GM04504 (cell line): ENCODE measurements at regions not wholly inside any gene's neighbourhood (a gene's known extent, or its start where the extent isn't known, plus 50 kb on each side); places are given as distances from the start of the nearest gene placed in this dataset.

Experiments used
- DNase-seq: peaks from one replicate; pipeline ENCODE4 v3.0.0-alpha.2; 2012; ENCODE audit warnings: low read depth

DNA sequence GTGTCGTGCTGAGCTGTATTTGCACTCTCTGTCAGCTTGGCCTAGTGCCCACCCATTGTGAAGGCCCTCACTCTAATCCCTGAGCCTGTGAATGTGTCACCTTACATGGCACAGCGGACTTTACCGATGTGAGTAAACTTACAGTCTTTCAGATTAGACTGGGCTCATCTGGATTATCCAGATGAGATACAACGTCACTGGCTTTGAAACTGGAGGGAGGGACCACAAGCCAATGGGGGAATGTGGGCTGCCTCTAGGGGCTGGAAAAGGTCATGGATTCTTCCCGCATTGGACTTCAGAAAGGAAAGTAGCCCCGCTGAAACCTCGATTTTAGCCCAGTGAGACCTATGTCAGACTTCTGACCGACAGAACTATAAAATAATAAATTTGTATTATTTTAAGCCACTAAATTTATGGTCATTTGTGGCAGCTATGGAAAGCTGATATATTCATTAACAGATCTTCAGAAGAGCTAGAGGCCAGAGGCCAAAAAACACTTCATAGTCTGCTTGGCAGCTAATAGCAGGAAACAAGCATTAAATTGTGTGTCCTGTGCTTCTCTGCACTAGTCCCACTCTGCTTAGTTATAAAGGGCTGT lies 139.0 kb upstream of the GAS1 start:
- no peak for DNase-seq

DNA sequence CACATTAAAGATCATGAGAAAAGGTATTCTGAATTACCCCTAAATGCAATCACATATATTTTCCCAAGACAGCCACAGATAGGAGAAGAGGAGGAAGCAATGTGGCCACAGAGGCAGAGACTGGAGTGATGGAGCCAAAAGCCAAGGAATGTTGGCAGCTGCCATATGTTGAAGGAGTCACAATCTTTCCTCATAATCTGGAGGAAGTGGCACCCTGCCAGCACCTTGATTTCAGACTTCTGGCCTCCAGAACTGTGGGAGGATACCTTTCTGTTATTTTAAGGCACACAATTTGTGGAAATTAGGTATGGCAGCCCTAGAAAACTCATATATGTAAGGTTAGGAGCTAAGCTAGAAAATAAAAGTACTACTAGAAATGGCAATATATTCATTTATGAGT lies 139.9 kb upstream of the GAS1 start:
- no peak for DNase-seq

DNA sequence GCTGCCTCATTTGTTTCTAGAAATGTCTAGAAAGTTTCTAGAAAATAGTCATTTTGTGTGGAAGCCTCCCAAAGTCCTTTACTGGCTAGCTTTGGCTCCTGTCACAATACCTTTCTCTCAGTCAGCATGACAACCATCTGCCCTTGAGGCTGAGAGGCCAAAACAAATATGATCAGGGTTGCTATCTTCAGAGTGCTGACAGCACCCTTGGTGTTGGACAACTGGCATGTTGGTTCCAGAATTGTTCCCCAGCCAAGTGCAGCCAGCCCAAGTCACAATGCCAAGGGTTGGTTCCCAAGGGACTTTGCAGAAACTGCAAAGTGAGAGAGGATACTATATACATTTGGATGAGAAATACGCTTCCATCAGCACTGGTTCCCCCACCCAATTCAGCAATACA lies 140.9 kb upstream of the GAS1 start:
- DNase-seq, result no peak

DNA sequence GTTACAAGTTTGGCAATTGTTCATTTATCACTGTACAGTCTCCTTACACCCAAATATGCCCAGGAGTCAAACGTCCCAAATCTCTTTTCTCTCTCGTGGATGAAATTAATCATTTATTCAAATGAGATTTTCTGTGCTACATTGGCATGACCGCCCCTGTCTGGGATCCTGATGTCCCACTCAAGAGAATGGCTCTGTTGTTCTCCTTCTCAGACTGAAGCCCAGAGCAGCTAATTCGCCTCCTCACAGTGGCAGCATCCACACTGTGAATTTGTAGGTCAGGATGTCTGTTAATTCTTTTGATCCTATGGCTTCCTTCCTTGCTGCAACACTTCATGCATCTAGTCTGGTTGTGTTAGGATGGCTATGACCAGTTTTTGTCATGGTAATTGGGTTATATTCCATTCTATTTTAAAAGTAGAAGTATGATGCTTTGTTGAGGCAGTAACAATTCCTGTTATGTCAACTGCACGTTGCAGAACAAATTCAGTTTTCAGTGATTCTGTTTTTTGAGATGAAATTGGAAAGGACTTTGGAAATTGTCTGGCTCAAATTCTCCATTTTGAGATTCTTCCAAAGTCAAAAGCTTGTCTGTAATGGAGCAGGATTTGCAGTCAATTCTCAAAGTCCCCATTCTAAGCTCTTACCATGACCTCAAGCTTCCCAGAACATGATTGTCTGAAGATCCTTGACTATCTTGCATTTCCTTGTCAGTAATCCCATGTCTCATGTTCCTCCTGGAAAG lies 141.5 kb upstream of the GAS1 start:
- DNase-seq, result no peak

DNA sequence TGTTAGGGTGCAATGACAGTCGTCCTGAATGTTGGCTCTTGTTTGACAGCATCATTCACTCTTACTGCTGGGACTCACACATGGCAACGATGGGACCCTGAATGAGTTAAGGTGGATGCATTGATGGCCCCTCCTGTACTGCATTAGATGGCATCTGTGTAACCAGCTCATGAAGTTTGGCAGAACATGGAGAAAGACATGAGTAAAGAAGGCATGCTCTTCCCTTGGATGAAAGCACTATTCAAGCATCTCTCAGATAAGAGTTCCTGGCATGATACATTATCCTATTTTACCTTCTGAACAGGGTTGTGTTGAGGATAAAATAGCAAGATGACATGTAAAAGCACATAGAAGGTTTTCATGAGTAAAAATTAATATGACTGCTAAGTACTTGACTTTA lies 142.2 kb upstream of the GAS1 start:
- no peak for DNase-seq

DNA sequence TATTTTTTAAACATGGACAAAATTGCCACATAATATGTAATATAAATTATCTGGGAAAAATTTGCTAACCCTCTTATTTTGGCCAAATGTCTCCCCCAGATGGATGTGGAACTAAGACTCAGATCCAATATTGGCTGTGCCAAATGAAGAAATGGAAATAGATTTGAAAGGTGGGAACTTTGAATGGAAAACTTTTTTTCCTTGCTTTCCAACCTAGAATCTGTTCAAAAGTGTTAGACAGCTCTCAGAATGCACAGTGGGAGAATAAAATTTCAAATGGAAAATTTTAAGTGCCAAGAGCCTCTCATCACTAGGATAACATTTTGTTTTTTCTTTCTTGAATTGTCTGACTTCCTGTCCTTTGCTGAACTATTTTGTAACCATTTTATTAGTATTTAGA lies 142.6 kb upstream of the GAS1 start:
- no peak for DNase-seq

DNA sequence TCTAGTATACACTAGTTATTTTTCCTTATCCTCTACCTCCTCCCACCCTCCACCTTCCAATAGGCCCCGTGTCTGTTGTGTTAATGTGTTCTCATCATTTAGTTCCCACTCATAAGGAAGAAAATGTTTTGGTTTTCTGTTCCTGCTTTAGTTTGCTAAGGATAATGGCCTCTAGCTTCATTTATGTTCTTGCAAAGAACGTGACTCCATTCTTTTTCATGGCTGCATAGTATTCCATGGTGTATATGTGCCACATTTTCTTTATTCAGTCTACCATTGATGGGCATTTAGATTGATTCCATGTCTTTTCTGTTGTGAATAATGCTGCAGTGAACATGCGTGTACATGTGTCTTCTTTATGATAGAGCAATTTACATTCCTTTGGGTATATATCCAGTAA lies 146.5 kb upstream of the GAS1 start:
- no peak for DNase-seq

DNA sequence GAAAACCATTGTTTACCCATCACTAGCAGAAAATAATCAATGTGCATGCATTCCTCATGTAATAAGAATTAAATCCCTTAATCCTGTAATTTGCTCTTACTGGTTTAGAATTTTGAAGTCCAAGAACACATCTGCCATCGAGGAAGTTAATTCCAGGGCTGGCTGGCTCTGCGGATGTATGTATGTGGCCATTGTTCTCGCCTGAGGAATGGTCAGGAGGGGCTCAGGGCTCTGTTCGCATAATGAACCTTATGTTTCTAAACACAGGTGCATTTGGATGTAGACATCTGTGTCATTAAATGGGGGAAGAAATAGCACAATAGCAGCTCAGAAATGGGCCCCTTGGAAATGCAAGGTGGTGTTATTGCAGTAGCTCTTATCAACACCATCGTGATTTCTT lies 148.6 kb upstream of the GAS1 start:
- no peak for DNase-seq

DNA sequence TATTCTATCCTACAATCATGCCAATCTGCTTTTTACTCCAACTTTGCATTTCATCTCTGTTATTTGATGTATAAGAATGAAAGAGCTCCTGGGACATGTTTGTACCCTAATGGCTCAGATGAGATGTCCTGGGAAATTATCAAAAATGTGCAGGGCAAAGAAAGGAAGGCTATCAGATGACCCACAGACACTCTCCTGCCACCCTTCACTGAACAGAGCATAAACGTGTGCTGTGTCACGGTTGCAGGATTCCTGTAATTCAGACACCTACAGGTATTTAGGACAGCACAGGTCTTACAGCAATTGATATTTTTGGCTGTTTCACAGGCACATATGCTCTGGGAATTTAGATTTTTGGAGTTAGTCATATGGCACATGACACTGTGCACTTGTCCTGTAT lies 149.2 kb upstream of the GAS1 start:
- DNase-seq, result no peak

DNA sequence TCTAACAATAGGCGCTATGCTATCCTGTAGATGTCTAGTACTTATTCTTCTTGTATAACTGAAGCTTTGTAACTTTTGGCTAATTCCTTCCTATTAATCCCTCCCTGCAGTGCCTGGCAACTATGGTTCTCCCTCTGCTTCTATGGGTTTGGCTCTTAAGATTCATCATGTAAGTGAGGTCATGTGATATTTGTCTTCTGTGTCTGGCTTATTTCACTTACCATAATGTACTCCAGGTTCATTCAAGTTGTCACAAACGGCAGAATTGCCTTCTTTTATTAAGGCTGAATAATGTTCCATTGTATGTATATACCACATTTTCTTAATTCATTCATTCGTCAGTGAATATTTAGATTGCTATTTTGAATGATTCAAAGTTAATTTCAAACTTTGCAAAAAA lies 149.9 kb upstream of the GAS1 start:
- no peak for DNase-seq

DNA sequence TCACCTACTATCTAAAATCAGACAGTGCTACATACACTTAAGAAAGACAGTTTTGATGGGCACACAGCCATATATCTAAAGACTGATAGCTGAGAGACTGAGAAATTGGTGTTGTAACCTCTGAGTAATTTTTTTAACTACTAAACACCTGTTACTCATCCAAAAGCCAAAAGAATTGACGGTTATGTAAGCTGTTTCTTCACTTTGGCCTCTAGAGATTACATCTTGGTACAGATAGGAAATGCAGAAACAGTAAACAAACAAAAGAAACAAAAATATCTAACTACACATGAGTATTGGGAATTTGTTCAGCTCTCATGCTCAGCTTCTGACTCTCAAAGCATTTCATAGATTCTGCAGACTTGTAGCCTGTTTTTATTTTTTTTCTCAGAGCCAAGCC lies 152.1 kb upstream of the GAS1 start:
- DNase-seq, result no peak

DNA sequence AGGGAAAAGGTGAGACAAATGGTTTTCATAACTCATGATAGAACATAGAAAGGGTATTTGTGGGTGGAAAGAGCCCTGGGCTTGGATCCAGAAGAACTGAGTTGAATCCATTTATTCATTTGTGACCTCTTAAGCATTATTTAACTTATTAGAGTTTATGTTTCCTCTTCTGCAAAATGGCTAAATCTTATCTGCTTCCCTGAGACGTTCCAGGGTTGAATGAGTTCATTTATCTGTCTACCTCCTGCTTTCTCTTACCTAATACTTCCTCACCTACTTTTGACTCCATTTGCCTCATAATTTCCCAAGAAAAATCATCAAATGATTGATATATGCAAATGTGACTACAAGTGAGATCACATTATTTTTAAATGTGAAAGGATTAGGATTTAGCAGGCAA lies 152.7 kb upstream of the GAS1 start:
- no peak for DNase-seq

DNA sequence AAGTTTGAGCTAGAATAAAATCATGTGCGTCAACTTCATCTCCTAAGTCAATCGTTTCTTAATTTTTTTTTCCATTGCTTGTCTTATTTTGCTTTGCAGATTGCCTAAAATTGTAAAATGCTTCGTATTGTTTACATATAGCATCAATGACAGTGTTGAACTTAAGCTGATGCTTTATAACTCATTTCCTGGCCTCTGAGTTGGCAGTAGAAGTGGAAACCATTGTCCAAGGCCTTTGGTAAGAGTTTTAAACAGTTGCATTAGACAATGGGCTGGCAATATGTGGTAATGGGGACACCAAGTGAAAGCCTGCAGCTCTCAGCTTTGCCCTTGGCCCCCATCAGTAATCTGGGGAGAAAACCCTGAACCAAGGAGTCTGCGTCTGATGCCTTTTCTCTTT lies 154.8 kb upstream of the GAS1 start:
- DNase-seq, result no peak

DNA sequence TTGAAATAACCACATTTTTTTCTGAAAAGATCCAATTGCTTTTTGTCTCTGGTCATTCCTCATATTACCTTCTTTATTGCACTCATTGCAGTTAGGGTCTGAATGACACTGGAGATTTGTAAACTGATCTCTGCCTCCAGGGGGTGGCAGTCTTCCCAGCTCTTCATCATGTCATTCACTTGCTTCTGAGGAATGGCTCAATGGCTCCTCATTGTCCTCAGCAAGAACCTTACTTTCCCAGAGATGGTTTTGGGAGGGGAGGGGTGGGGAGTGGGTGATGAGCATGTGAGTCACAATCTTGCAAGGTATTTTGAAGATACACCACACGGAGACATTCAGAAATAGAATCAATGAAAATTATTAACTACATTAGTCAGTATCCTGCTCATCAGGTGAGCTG lies 159.8 kb upstream of the GAS1 start:
- no peak for DNase-seq

DNA sequence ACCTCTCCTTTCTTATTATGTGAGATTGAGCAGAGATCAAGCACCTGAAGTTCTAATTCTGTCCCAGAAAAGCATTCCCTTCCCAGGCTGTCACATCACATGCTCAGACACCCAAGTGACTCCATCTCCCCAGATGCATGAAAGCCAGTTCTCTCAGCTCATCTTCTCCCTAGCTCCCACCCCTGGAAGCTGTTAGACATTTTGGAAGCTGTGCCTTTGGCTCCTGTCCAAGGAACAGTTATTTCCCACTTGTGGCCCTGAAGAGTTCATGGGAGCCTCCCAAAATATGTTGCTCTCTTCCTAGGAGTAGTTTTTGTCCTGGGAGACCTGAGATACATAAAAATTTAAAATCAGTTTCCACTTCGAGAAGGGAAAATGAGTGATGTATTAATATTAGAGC lies 161.4 kb upstream of the GAS1 start:
- DNase-seq, result no peak

DNA sequence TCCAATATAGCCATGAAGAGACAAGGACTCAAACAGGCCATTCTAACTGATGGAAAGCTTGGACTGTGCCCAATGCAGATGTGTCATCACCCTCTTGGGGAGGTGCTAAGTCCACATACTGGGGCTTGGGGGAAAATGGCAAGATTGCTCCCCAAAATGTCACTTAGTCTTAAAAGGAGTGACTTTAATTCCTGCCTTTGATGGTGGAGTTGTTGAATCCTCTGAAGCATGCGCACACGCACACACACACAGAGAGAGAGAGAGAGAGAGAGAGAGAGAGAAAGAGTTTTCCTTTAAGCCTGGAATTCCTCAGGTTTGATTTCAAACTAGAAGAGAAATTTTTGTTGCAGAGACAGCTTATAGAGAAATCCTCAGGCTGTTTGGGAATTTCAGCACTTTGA lies 161.9 kb upstream of the GAS1 start:
- DNase-seq, result no peak

DNA sequence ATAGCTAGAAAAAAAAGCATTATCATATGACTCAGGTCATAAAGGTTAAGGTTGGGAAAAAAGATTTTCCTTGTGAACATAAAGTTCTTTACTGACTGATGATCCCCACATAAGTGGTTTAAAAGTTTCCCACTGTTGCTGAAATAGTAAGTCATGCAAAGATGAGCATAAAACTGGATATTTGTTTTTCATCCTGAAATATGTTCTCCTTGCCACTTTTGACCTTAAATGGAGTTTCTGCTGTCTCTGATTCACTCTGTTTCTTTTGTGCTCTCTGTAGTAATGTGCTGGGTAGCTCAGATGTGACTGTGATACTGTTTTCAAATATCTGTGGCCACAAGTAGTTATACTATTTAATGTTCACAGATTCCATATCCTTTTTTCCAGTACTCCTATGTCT lies 162.5 kb upstream of the GAS1 start:
- DNase-seq, result peak; percentile 46

DNA sequence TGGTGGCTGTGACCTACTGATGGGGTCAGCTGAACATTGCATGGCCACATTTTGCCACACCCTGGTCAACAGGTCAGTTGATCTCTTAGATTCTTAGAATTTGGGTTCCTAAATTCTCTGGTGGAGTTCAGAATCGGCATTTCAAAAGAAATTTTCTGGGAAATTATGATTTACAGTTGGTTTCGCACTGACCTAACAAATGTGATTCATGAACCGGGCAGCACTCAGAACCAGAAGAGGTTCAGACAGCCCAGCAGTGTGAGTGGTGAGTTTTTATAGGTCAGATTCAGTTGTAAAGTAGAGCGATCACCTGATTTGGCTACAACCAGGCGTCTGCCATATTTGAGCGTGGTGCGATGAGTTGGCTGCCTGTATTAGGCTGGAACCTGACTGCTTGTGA lies 163.7 kb upstream of the GAS1 start:
- DNase-seq, result no peak

DNA sequence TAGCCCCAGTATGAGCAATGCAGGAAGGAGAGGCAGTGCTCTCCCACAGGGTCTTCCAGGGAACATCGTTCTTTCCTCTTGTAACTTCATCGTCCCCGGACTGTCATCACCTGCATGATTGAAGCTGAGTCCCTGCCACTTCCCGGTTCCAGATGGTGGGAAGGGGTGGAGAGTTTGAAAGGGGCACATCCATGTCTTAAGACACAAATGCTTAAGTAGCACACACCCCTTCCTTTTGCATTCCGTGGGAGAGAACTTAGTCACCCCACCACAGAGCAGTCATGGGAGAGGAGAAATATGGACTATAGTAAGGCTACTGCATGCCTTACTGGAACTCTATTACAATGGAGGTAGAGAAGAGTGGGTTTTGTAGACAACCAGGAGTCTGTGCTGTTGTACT lies 165.3 kb upstream of the GAS1 start:
- peak; percentile 30 for DNase-seq

DNA sequence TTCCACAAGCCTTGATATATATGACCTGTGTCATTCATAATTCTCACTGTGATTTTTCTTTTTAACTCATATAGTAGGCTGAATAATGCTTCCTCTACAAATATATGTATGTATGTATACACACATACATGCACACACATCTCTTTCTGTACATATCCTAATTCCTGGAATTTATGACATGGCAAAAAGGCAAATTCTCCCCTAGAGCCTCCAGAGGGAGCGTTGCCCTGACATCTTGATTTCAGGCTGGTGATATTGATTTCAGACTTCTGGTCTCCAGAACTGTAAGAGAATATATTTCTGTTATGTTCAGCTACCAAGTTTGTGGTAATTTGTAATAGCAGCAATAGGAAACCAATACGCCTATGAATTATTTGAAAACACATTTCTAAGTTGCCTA lies 166.6 kb upstream of the GAS1 start:
- DNase-seq, result no peak

DNA sequence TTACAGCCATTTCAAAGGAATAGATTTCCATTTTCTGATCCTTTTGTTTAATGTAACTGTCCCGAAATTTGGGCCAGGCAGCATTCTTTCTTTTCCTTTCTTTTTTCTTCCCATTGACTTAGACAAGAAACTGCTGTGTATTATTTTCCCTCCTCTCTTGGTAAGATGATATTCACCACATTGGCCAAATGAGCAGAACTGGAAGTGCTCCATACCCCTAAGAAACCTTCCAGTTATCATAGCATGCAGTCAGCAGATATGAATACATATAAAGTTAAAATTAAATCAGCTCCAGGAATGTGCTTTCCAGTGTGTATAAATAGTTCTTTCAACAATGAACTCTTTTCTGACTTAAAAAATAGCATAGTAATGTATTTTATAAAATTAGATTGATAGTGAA lies 168.5 kb upstream of the GAS1 start:
- DNase-seq, result no peak

DNA sequence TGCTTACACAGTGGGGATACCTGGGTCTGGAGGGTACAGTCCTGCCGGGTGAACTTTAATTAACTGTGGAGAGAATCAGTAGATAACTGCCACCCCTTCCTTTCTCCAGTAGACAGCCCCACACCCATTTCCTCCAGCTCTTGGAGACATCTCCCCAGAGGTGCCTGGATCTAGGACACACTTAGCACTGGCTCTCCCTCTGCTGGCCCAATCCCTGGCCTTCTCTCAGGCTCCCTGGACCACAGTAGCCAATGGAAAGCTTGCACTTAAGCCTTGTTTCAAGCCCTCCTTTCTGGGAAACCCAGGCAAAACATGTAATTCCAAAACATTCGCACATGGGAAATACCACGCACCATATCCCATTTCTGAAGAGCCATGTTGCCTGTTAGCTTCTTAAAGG lies 169.2 kb upstream of the GAS1 start:
- no peak for DNase-seq

DNA sequence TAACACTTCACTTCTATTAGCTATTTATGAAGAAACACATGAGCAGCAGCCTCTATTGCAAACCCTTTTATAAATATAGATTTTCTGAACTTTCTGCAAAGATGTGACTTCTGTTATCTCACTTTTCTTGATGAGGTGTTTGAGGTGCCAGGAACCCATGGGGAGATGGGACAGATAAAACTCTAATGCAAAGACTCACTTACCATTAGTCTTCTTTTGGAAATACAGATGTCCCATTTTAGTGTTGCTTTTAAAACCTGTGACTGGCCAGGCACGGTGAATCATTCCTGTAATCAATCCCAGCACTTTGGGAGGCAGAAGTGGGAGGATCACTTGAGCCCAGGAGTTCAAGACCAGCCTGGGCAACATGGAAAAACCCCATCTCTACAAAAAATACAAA lies 171.3 kb upstream of the GAS1 start:
- no peak for DNase-seq

DNA sequence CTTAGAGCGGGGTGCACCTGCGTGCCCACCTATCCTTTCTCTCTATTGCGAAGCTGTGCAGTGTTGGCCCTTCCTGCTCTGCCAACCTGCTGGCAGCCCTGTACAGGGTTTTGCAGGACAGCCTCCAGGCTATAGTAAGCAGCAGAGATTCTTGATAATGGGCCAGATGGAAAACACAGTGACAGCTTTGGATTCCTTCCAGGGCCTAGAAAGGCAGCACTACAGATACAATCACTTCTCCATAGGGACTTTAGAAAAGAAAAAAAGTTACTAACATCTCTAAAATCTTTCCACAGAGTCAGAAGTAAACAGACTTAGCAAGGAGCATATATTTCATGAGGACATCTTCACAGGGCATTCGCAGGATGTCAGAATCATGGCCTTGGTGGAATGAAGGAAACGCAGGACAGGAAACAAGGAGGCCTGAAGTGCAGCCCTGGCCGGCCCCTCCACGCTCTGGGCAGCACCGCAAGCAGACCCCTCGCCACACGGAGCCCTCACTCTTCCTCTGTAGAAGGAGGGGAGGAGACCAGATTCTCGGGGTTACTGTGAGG lies 172.1 kb upstream of the GAS1 start:
- peak; percentile 70 for DNase-seq
